ENCODE measurements at regions not wholly inside any gene's neighbourhood (a gene's known extent, or its start where the extent isn't known, plus 50 kb on each side); places are given as distances from the start of the nearest gene placed in this dataset.
"Not testable (repeated sequence)": the region's sequence is repeated elsewhere in the genome, so short reads cannot be mapped to it uniquely, and the experiment has no call there.

GRCh38 chr16:54808890-54809289, 121.8 kb upstream of the IRX5 start:
- DNase-seq = no peak

GRCh38 chr16:54806881-54807360, 123.7 kb upstream of the IRX5 start:
- DNase-seq = no peak

GRCh38 chr16:54806378-54806777, 124.3 kb upstream of the IRX5 start:
- DNase-seq = no peak

- no peak for DNase-seq
Measured at GRCh38 chr16:54805648-54806047, 125.0 kb upstream of the IRX5 start.

- no peak for DNase-seq
Measured at GRCh38 chr16:54801057-54801844, 129.4 kb upstream of the IRX5 start.

GRCh38 chr16:54798267-54798666, 132.4 kb upstream of the IRX5 start:
- no peak for DNase-seq

GRCh38 chr16:54796211-54796610, 134.5 kb upstream of the IRX5 start:
- DNase-seq = no peak

- DNase-seq = no peak
Measured at GRCh38 chr16:54792811-54793210, 137.9 kb upstream of the IRX5 start.

GRCh38 chr16:54787045-54787444, 143.6 kb upstream of the IRX5 start:
- DNase-seq = no peak

- no peak for DNase-seq
Measured at GRCh38 chr16:54783980-54784379, 146.7 kb upstream of the IRX5 start.

- no peak for DNase-seq
Measured at GRCh38 chr16:54783226-54783625, 147.4 kb upstream of the IRX5 start.

GRCh38 chr16:54780266-54780665, 150.4 kb upstream of the IRX5 start:
- DNase-seq = no peak

GRCh38 chr16:54779549-54779948, 151.1 kb upstream of the IRX5 start:
- no peak for DNase-seq

GRCh38 chr16:54774768-54775167, 155.9 kb upstream of the IRX5 start:
- no peak for DNase-seq

- DNase-seq = no peak
Measured at GRCh38 chr16:54772400-54772799, 158.3 kb upstream of the IRX5 start.

GRCh38 chr16:54766355-54766754, 164.3 kb upstream of the IRX5 start:
- DNase-seq = no peak

GRCh38 chr16:54750249-54750648, 180.4 kb upstream of the IRX5 start:
- DNase-seq = no peak

- no peak for DNase-seq
Measured at GRCh38 chr16:54748611-54749190, 182.0 kb upstream of the IRX5 start.

GRCh38 chr16:54746596-54746995, 184.1 kb upstream of the IRX5 start:
- no peak for DNase-seq

GRCh38 chr16:54744998-54745397, 185.7 kb upstream of the IRX5 start:
- DNase-seq = no peak

GRCh38 chr16:54742436-54742835, 188.2 kb upstream of the IRX5 start:
- no peak for DNase-seq

GRCh38 chr16:54739381-54739780, 191.3 kb upstream of the IRX5 start:
- DNase-seq = no peak

GRCh38 chr16:54734156-54734555, 196.5 kb upstream of the IRX5 start:
- no peak for DNase-seq

- DNase-seq = not testable (repeated sequence)
Measured at GRCh38 chr16:54727696-54728095, 203.0 kb upstream of the IRX5 start.

Measured in RPMI8226 (cell line).